NCI-H345 treated with DMSO at 0.1 percent for 48 hours (cell line): ENCODE measurements at regions not wholly inside any gene's neighbourhood (a gene's known extent, or its start where the extent isn't known, plus 50 kb on each side); places are given as distances from the start of the nearest gene placed in this dataset.

Source experiments
- DNase-seq: peaks from one replicate; lab custom pipeline; 2025; ENCODE audit not compliant: unreplicated experiment; lab: John Stamatoyannopoulos, UW

- no peak for DNase-seq
Observed at GRCh38 chr16:86306811-86307513, 203.4 kb upstream of the FOXF1 start.

- DNase-seq, result no peak
Observed at GRCh38 chr16:86307514-86307903, 202.8 kb upstream of the FOXF1 start.

GRCh38 chr16:86308514-86308913, 201.8 kb upstream of the FOXF1 start:
- no peak for DNase-seq

- no peak for DNase-seq
Observed at GRCh38 chr16:86313631-86314030, 196.7 kb upstream of the FOXF1 start.

GRCh38 chr16:86314402-86315025, 195.8 kb upstream of the FOXF1 start:
- DNase-seq, result no peak

- DNase-seq, result no peak
Observed at GRCh38 chr16:86316967-86317812, 193.1 kb upstream of the FOXF1 start.

- DNase-seq, result no peak
Observed at GRCh38 chr16:86317813-86318650, 192.3 kb upstream of the FOXF1 start.

GRCh38 chr16:86319585-86320236, 190.6 kb upstream of the FOXF1 start:
- DNase-seq, result no peak

- no peak for DNase-seq
Observed at GRCh38 chr16:86320237-86320595, 190.1 kb upstream of the FOXF1 start.

GRCh38 chr16:86321491-86321890, 188.8 kb upstream of the FOXF1 start:
- DNase-seq, result no peak

GRCh38 chr16:86322283-86322682, 188.0 kb upstream of the FOXF1 start:
- no peak for DNase-seq

GRCh38 chr16:86322806-86323205, 187.5 kb upstream of the FOXF1 start:
- no peak for DNase-seq

- no peak for DNase-seq
Observed at GRCh38 chr16:86324320-86324719, 186.0 kb upstream of the FOXF1 start.

- no peak for DNase-seq
Observed at GRCh38 chr16:86325360-86325759, 185.0 kb upstream of the FOXF1 start.

GRCh38 chr16:86325895-86326294, 184.4 kb upstream of the FOXF1 start:
- no peak for DNase-seq

- DNase-seq, result no peak
Observed at GRCh38 chr16:86327321-86327720, 183.0 kb upstream of the FOXF1 start.

GRCh38 chr16:86330906-86331305, 179.4 kb upstream of the FOXF1 start:
- DNase-seq, result no peak

GRCh38 chr16:86334079-86334635, 176.2 kb upstream of the FOXF1 start:
- DNase-seq, result no peak

- no peak for DNase-seq
Observed at GRCh38 chr16:86335266-86336172, 174.8 kb upstream of the FOXF1 start.
